ENCODE measurements at regions not wholly inside any gene's neighbourhood (a gene's known extent, or its start where the extent isn't known, plus 50 kb on each side); places are given as distances from the start of the nearest gene placed in this dataset.

DNA sequence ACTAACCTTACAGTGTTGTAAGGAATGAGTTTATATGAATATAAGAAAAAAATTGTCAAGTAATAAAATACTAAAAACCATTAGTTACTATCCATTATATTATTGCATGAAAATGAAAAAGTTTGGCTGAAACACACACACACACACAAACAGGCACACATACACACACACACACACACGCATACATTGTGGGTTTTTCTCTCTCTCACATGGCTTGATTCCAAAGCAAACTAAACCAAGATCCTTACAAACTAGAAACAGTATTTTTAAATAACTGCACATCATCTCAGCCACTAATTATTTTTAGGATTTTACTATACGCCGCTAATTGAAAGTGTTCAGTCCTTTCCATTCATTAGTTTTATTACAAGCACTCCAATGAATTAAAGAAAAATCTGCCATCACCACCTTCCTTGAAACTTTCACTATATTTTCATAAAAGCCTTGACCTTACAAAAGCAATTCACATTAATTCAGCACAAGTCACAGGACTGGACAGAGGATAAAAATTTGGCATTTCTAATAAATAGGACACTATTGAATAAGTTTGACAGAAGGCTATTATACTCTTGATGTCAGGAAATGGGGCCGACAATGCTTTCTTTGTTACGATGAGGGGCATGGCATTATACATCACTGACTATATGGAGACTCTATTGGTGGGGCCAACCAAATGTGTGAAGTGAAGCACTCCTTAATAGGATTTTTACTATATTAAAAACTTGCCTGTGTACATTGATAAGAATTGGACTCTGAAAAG lies 187.0 kb upstream of the ESRRG start:
- TF ChIP-seq POLR2A (IDR thresholded peaks at IDR 0.05; ENCODE audit: low read length) (no peak), RNF2 (IDR thresholded peaks at IDR 0.05; ENCODE audit: borderline replicate concordance, low read depth) (no peak), ZFP36 (IDR thresholded peaks at IDR 0.05; ENCODE audit: borderline replicate concordance, partially characterized antibody) (no peak), CHD2 (IDR thresholded peaks at IDR 0.05; ENCODE audit: low read length, partially characterized antibody) (no peak)
- TF ChIP-seq, protein P1, sequence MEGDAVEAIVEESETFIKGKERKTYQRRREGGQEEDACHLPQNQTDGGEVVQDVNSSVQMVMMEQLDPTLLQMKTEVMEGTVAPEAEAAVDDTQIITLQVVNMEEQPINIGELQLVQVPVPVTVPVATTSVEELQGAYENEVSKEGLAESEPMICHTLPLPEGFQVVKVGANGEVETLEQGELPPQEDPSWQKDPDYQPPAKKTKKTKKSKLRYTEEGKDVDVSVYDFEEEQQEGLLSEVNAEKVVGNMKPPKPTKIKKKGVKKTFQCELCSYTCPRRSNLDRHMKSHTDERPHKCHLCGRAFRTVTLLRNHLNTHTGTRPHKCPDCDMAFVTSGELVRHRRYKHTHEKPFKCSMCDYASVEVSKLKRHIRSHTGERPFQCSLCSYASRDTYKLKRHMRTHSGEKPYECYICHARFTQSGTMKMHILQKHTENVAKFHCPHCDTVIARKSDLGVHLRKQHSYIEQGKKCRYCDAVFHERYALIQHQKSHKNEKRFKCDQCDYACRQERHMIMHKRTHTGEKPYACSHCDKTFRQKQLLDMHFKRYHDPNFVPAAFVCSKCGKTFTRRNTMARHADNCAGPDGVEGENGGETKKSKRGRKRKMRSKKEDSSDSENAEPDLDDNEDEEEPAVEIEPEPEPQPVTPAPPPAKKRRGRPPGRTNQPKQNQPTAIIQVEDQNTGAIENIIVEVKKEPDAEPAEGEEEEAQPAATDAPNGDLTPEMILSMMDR (IDR thresholded peaks at IDR 0.05): no peak

Measured in A549 (cell line).